ENCODE measurements at regions not wholly inside any gene's neighbourhood (a gene's known extent, or its start where the extent isn't known, plus 50 kb on each side); places are given as distances from the start of the nearest gene placed in this dataset.

DNA sequence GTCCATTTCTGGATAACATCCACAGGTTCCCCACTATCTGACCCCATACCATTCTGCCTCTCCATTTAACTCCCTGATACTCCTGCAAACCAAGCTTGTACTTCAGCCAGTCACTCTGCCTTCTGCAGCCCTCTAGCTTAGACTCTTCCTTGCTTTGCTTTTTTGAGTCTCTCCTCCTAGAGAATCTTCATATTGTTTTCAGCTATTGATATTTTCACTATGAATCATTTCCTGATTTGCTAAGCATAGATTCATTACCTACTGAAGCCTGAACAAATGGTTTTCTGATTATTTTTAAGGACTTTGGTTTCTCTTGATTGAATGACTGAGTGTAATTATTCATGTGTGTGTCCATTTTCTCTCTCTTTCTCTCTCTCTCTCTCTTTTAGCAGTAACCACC is 2102.3 kb upstream of the CELF4 start:
- H3K27ac ChIP-seq = no peak overlapping the region
- no peak overlapping the region for H3K4me3 ChIP-seq
- no peak for DNase-seq (ENCODE audit: low read depth in 1 of 2, low spot score in 1 of 2)
- no peaks in the 10 kb centered on the region for H3K36me3 ChIP-seq
- H3K27me3 ChIP-seq = no peaks in the 10 kb centered on the region
- TF ChIP-seq, protein P1, sequence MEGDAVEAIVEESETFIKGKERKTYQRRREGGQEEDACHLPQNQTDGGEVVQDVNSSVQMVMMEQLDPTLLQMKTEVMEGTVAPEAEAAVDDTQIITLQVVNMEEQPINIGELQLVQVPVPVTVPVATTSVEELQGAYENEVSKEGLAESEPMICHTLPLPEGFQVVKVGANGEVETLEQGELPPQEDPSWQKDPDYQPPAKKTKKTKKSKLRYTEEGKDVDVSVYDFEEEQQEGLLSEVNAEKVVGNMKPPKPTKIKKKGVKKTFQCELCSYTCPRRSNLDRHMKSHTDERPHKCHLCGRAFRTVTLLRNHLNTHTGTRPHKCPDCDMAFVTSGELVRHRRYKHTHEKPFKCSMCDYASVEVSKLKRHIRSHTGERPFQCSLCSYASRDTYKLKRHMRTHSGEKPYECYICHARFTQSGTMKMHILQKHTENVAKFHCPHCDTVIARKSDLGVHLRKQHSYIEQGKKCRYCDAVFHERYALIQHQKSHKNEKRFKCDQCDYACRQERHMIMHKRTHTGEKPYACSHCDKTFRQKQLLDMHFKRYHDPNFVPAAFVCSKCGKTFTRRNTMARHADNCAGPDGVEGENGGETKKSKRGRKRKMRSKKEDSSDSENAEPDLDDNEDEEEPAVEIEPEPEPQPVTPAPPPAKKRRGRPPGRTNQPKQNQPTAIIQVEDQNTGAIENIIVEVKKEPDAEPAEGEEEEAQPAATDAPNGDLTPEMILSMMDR (IDR thresholded peaks at IDR 0.05; ENCODE audit: low read depth, low read length) = no peak
- no peaks in the 10 kb centered on the region for H3K4me1 ChIP-seq (ENCODE audit: low read depth)
- no peaks in the 10 kb centered on the region for H3K9me3 ChIP-seq (ENCODE audit: low read depth)

DNA sequence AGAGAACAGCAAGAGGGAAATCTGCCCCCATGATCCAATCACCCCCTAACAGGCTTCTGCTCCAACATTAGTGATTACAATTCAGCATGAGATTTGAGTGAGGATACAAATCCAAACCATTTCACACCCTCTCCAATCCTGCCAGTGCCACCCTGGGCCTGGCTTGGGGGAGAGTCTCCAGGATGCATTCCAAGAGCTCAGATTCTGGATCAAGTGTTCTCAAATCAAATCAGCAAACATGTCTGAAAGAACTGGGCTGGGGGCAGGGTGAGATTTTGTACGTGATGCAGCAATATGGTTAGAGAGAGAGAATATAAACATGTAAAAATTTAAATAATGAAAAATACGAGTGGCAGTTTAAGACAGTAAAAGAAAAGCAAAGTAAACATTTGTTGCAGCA is 2100.9 kb upstream of the CELF4 start:
- TF ChIP-seq, protein P1 (IDR thresholded peaks at IDR 0.05; ENCODE audit: low read depth, low read length) = no peak
- no peaks in the 10 kb centered on the region for H3K4me1 ChIP-seq (ENCODE audit: low read depth)
- no peak overlapping the region for H3K27ac ChIP-seq
- H3K9me3 ChIP-seq (ENCODE audit: low read depth) = no peaks in the 10 kb centered on the region
- DNase-seq (ENCODE audit: low read depth in 1 of 2, low spot score in 1 of 2) = no peak
- no peaks in the 10 kb centered on the region for H3K27me3 ChIP-seq
- no peak overlapping the region for H3K4me3 ChIP-seq
- no peaks in the 10 kb centered on the region for H3K36me3 ChIP-seq

DNA sequence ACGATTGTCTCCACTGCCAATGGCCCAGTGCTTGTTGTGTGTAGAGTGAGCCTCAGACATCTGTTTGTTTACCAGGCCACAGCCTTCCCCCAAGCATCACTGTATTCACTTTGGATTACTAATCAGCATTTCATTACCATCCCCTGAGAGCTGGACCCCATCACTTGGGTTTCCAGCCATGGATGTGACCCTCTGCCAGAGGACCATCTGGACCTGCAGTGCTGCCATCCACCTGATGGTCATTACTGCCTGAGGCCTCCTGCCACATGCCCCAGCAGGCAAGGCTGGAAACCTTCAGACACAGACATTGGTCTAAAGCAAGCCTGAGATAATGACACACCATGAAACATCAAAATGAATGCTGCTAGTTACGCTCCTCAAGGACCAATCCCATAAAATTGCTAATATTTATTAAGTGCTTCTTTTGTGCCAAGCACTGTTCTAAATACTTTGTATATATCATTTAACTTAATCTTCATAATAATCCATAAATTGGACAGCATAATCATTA is 2096.3 kb upstream of the CELF4 start:
- Histone ChIP-seq H3K9me3 (ENCODE audit: low read depth) (no peaks in the 10 kb centered on the region), H3K27me3 (no peaks in the 10 kb centered on the region), H3K4me1 (ENCODE audit: low read depth) (no peaks in the 10 kb centered on the region), H3K4me3 (no peak overlapping the region), H3K36me3 (no peaks in the 10 kb centered on the region), H3K27ac (no peak overlapping the region)
- TF ChIP-seq, protein P1 (IDR thresholded peaks at IDR 0.05; ENCODE audit: low read depth, low read length) = no peak
- DNase-seq (ENCODE audit: low read depth in 1 of 2, low spot score in 1 of 2) = no peak

DNA sequence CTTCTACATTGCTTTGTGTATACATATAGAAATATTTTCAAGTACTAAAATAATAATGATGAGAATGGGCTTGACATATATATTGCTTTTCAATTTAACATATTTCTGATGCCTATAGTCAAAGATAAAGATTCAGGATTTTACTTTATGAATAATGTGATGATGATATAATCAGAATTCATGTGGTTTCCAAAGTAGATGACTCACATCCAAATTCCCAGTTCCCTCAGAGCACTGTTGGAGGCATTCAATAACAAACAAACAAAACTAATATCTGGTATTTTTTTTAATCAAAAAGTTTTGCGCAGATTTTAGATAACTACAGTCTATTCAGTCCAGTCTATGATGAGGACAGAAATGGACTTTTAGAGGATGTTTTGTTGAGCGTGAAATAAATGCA is 2094.5 kb upstream of the CELF4 start:
- Histone ChIP-seq H3K4me3 (no peak overlapping the region), H3K27me3 (no peaks in the 10 kb centered on the region), H3K4me1 (ENCODE audit: low read depth) (no peaks in the 10 kb centered on the region), H3K36me3 (no peaks in the 10 kb centered on the region), H3K27ac (no peak overlapping the region), H3K9me3 (ENCODE audit: low read depth) (no peaks in the 10 kb centered on the region)
- TF ChIP-seq, protein P1 (IDR thresholded peaks at IDR 0.05; ENCODE audit: low read depth, low read length) = no peak
- DNase-seq (ENCODE audit: low read depth in 1 of 2, low spot score in 1 of 2) = peak in 1 of 2 donors; percentile 34

DNA sequence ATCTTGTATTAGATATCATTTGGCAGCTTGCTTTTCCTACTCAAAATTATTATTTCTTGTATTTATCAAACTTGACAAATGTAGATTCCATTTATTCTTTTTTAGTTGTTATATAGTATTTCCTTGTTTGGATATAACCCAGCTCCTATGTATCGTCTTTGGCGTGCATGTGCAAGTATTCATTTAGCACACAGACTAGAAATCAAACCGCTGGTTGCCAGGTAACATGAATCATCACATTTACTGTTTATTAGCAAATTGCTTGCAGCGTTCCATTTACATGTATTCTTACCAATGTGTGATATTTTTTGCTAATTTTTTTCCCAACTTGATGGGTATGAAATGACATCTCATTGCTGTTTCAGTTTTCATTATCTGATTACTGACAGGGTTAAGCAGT is 2089.7 kb upstream of the CELF4 start:
- H3K9me3 ChIP-seq (ENCODE audit: low read depth) = no peaks in the 10 kb centered on the region
- TF ChIP-seq, protein P1 (IDR thresholded peaks at IDR 0.05; ENCODE audit: low read depth, low read length) = no peak
- H3K27ac ChIP-seq = no peak overlapping the region
- no peaks in the 10 kb centered on the region for H3K36me3 ChIP-seq
- no peak overlapping the region for H3K4me3 ChIP-seq
- peak in 1 of 2 donors; percentile 40 for DNase-seq (ENCODE audit: low read depth in 1 of 2, low spot score in 1 of 2)
- no peaks in the 10 kb centered on the region for H3K27me3 ChIP-seq
- no peaks in the 10 kb centered on the region for H3K4me1 ChIP-seq (ENCODE audit: low read depth)

DNA sequence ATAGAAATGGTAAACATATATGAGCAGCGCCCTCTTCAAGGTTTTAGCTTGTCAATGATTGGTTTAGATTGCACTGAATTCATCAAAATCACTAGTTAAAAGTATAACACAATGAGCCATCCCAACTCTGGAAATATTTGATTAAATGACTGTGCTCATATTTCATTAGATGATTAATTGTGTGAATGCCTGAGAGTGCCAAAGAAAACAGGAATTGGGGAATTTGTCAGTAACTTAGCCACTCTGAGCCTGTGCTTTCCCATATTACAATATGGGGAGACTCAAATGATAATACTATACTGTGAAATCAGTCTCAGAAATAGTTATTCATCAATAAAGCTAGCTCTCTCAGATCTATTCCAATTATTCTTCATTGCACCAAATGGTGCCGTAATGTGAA is 2087.6 kb upstream of the CELF4 start:
- TF ChIP-seq, protein P1 (IDR thresholded peaks at IDR 0.05; ENCODE audit: low read depth, low read length) = no peak
- H3K27me3 ChIP-seq = no peaks in the 10 kb centered on the region
- no peaks in the 10 kb centered on the region for H3K9me3 ChIP-seq (ENCODE audit: low read depth)
- no peaks in the 10 kb centered on the region for H3K36me3 ChIP-seq
- H3K4me1 ChIP-seq (ENCODE audit: low read depth) = no peaks in the 10 kb centered on the region
- no peak overlapping the region for H3K4me3 ChIP-seq
- DNase-seq (ENCODE audit: low read depth in 1 of 2, low spot score in 1 of 2) = no peak
- H3K27ac ChIP-seq = no peak overlapping the region

All from cardiac muscle cell (in vitro differentiated cells and primary cell).